H1 (cell line): ENCODE measurements at regions not wholly inside any gene's neighbourhood (a gene's known extent, or its start where the extent isn't known, plus 50 kb on each side); places are given as distances from the start of the nearest gene placed in this dataset.

Experiments
- CTCF ChIA-PET: fragments of 300-600 bp; sonication (Branson Sonifier 250); formaldehyde crosslinking; loops from one replicate; lab custom pipeline; 2021; ENCODE audit not compliant: partially characterized antibody; lab: Charles Lee
- POLR2A ChIA-PET: fragments of 300-600 bp; sonication (Branson Sonifier 250); formaldehyde crosslinking; loops from one replicate; lab custom pipeline; 2021; ENCODE audit warnings: inconsistent platforms; ENCODE audit not compliant: partially characterized antibody; lab: Charles Lee
- DNase-seq, 2 experiments: peaks; one replicate each; pipeline versions ENCODE4 v3.0.0 to v3.0.0-alpha.2; 2010 to 2022; ENCODE audit warnings: low spot score in 2 of 2, low read depth in 1 of 2, mixed read lengths in 1 of 2
- FAIRE-seq: peaks from 2 replicates; lab custom pipeline; 2011; peaks lifted over from hg19 to GRCh38; lab: Jason Lieb, UNC
- H2AFZ ChIP-seq: 2 replicates; pipeline ENCODE4 v1.8.1; 2012; ENCODE audit warnings: low read length, inconsistent platforms
- H2AK5ac ChIP-seq: 2 replicates; pipeline ENCODE4 v1.6.1; 2013; ENCODE audit warnings: low read depth, low read length
- H2BK120ac ChIP-seq: replicated peaks from 2 replicates; pipeline ENCODE3; 2013; ENCODE audit warnings: low read depth, low read length, inconsistent platforms
- H2BK12ac ChIP-seq: 2 replicates; pipeline ENCODE4 v1.6.1; 2013; ENCODE audit warnings: low read depth, low read length
- H2BK15ac ChIP-seq: 2 replicates; pipeline ENCODE4 v1.6.1; 2013; ENCODE audit warnings: low read length
- H2BK20ac ChIP-seq: 2 replicates; pipeline ENCODE4 v1.6.1; 2013; ENCODE audit warnings: low read length
- H2BK5ac ChIP-seq: 2 replicates; pipeline ENCODE4 v1.6.1; 2013; ENCODE audit warnings: low read depth, low read length
- H3K14ac ChIP-seq: 2 replicates; pipeline ENCODE4 v1.6.1; 2013; ENCODE audit warnings: inconsistent platforms; ENCODE audit not compliant: insufficient read length
- H3K18ac ChIP-seq: 2 replicates; pipeline ENCODE4 v1.6.1; 2013; ENCODE audit warnings: low read length; ENCODE audit errors: extremely low read depth
- H3K23ac ChIP-seq: 2 replicates; pipeline ENCODE4 v1.6.1; 2013; ENCODE audit warnings: inconsistent platforms; ENCODE audit not compliant: insufficient read length
- H3K23me2 ChIP-seq: 2 replicates; pipeline ENCODE4 v1.6.1; 2013; ENCODE audit warnings: low read depth, low read length
- H3K27ac ChIP-seq: 2 replicates; pipeline ENCODE4 v1.6.1; 2011; ENCODE audit warnings: low read depth, low read length, inconsistent platforms
- H3K27me3 ChIP-seq, 4 experiments: replicated peaks in 1 of 4; 1 replicate in 1 of 4; 2 replicates in 3 of 4; pipeline versions ENCODE4 v1.6.1 to v1.8.1; 2011 to 2013; ENCODE audit warnings: low read length in 3 of 4, mild to moderate bottlenecking in 3 of 4, inconsistent platforms in 2 of 4, mixed read lengths in 2 of 4, moderate library complexity in 1 of 4; ENCODE audit not compliant: control insufficient read depth in 3 of 4, insufficient read depth in 3 of 4; ENCODE audit errors: extremely low read depth in 1 of 4
- H3K36me3 ChIP-seq, 4 experiments: 2 replicates each; pipeline versions ENCODE4 v1.6.1 to v1.8.1; 2011 to 2013; ENCODE audit warnings: mild to moderate bottlenecking in 4 of 4, low read length in 3 of 4, moderate library complexity in 2 of 4, control low read depth in 1 of 4, inconsistent platforms in 1 of 4; ENCODE audit not compliant: insufficient read depth in 4 of 4, control insufficient read depth in 2 of 4
- H3K4ac ChIP-seq: replicated peaks from 2 replicates; pipeline ENCODE3; 2013; ENCODE audit warnings: low read length, low read depth, mixed read lengths, inconsistent platforms; ENCODE audit not compliant: insufficient read length
- H3K4me1 ChIP-seq, 4 experiments: replicated peaks in 1 of 4; 1 replicate in 1 of 4; 2 replicates in 3 of 4; pipeline versions ENCODE4 v1.6.1 to v1.8.1; 2011 to 2013; ENCODE audit warnings: low read length in 3 of 4, inconsistent platforms in 2 of 4, mixed read lengths in 1 of 4; ENCODE audit not compliant: insufficient read depth in 4 of 4, control insufficient read depth in 3 of 4
- H3K4me2 ChIP-seq, 2 experiments: 2 replicates each; pipeline versions ENCODE4 v1.6.1 to v1.8.1; 2011 to 2013; ENCODE audit warnings: low read depth in 2 of 2, low read length in 2 of 2, control low read depth in 1 of 2, inconsistent platforms in 1 of 2, mild to moderate bottlenecking in 1 of 2; ENCODE audit not compliant: insufficient read depth in 1 of 2
- H3K4me3 ChIP-seq, 4 experiments: fragments of 200-600, 300-600 bp in 1 of 4; sonication (generic), shearing (Covaris generic), sonication (Bioruptor Twin) in 1 of 4; 2 replicates each; pipeline versions ENCODE4 v1.5.1 to v1.8.1; 2011 to 2016; ENCODE audit warnings: low read length in 4 of 4, low read depth in 3 of 4, control low read depth in 2 of 4, inconsistent platforms in 2 of 4, mild to moderate bottlenecking in 2 of 4, mixed read lengths in 1 of 4, moderate library complexity in 1 of 4; ENCODE audit not compliant: insufficient read depth in 2 of 4; ENCODE audit errors: extremely low read depth in 1 of 4
- H3K56ac ChIP-seq: replicated peaks from 2 replicates; pipeline ENCODE3; 2013; ENCODE audit warnings: low read depth, mild to moderate bottlenecking, mixed read lengths, low read length, inconsistent platforms; ENCODE audit not compliant: insufficient read length
- H3K79me1 ChIP-seq: 2 replicates; pipeline ENCODE4 v1.6.1; 2013; ENCODE audit warnings: low read depth, low read length, control low read depth
- H3K79me2 ChIP-seq, 2 experiments: 2 replicates each; pipeline versions ENCODE4 v1.6.1 to v1.8.1; 2012 to 2013; ENCODE audit warnings: low read length in 2 of 2, mild to moderate bottlenecking in 2 of 2, inconsistent platforms in 1 of 2; ENCODE audit not compliant: insufficient read depth in 2 of 2, control insufficient read depth in 1 of 2
- H3K9ac ChIP-seq, 4 experiments: replicated peaks in 1 of 4; 1 replicate in 1 of 4; 2 replicates in 3 of 4; pipeline versions ENCODE4 v1.6.1 to v1.8.1; 2011 to 2013; ENCODE audit warnings: low read depth in 3 of 4, low read length in 3 of 4, control low read depth in 2 of 4, mild to moderate bottlenecking in 2 of 4, moderate library complexity in 2 of 4, inconsistent platforms in 1 of 4; ENCODE audit errors: extremely low read depth in 1 of 4
- H3K9me3 ChIP-seq, 2 experiments: 2 replicates each; pipeline versions ENCODE4 v1.6.1 to v1.8.1; 2012 to 2013; ENCODE audit warnings: mild to moderate bottlenecking in 2 of 2, moderate library complexity in 2 of 2, control low read depth in 1 of 2, inconsistent platforms in 1 of 2, low read depth in 1 of 2, low read length in 1 of 2, mixed read lengths in 1 of 2; ENCODE audit not compliant: insufficient read depth in 2 of 2
- H4K20me1 ChIP-seq, 2 experiments: replicated peaks in 1 of 2; 2 replicates each; pipeline versions ENCODE3 to v1.8.1; 2011 to 2013; ENCODE audit warnings: inconsistent platforms in 2 of 2, low read length in 2 of 2, mild to moderate bottlenecking in 1 of 2; ENCODE audit not compliant: insufficient read depth in 2 of 2, control insufficient read depth in 1 of 2
- H4K5ac ChIP-seq: 2 replicates; pipeline ENCODE4 v1.6.1; 2013; ENCODE audit warnings: low read length, low read depth, mixed read lengths, inconsistent platforms; ENCODE audit not compliant: insufficient read length
- H4K8ac ChIP-seq: 2 replicates; pipeline ENCODE4 v1.8.0; 2013; ENCODE audit warnings: mild to moderate bottlenecking, moderate library complexity, low read length, inconsistent platforms; ENCODE audit not compliant: insufficient read depth; ENCODE audit errors: extremely low read depth
- H4K91ac ChIP-seq: replicated peaks from 2 replicates; pipeline ENCODE3; 2013; ENCODE audit warnings: low read length, mixed read lengths, inconsistent platforms; ENCODE audit not compliant: insufficient read length
- JUN ChIP-seq: IDR thresholded peaks from 2 replicates; pipeline ENCODE4 v1.6.1; 2011; ENCODE audit warnings: low read depth, mild to moderate bottlenecking, improper control_type of control experiment, low read length
- WGBS, 2 experiments: shearing (Covaris generic) in 1 of 2; methylation state at CpG; one replicate each; pipeline versions ENCODE4 v1.1.6 to v1.1.7; 2013 to 2015; ENCODE audit warnings: low lambda C conversion rate in 2 of 2, mixed read lengths in 2 of 2, inconsistent platforms in 1 of 2, low coverage in 1 of 2, missing lambda C conversion rate in 1 of 2; ENCODE audit not compliant: insufficient replicate concordance in 2 of 2, insufficient coverage in 1 of 2, insufficient read length in 1 of 2; ENCODE audit errors: extremely low coverage in 1 of 2, missing lambda C conversion rate in 1 of 2; 5-methylcytosine and 5-hydroxymethylcytosine counted together

DNA sequence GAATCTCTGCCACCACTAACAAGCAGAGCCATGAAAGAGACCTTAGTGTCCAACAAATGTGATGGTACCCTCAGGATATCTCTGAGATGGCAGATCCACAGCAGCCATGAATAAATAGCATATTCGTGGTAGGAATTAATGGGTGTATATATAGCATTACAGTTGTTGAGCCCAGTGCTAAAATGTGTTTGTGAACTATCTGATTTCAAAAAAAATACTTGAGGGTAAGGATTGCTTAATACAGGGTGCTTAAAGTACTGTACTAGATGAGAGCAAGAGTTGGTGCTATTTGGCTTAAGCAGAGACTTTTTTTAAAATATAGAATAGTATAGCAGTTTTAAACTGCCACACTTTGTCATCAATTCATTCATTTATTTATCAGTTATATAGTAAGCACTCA lies 101.5 kb upstream of the GALNT5 start:
- no peak for DNase-seq
- Histone ChIP-seq H3K4me3 (no peak overlapping the region), H3K9me3 (no peaks in the 10 kb centered on the region), H2AK5ac (no peak overlapping the region), H3K23ac (no peak overlapping the region), H2BK12ac (no peak overlapping the region), H3K23me2 (no peaks in the 10 kb centered on the region), H3K4me1 (no peaks in the 10 kb centered on the region), H4K5ac (no peak overlapping the region), H3K14ac (no peak overlapping the region), H3K18ac (no peak overlapping the region), H3K56ac (no peak overlapping the region), H2BK5ac (no peak overlapping the region), H2AFZ (no peak overlapping the region), H4K91ac (no peak overlapping the region), H3K4me2 (no peak overlapping the region), H3K79me2 (no peaks in the 10 kb centered on the region), H3K79me1 (no peaks in the 10 kb centered on the region), H3K36me3 (no peaks in the 10 kb centered on the region), H4K8ac (no peak overlapping the region), H2BK20ac (no peak overlapping the region), H3K27ac (no peak overlapping the region), H3K9ac (no peak overlapping the region), H2BK15ac (no peak overlapping the region), H2BK120ac (no peak overlapping the region), H4K20me1 (no peaks in the 10 kb centered on the region), H3K4ac (no peak overlapping the region), H3K27me3 (no peaks in the 10 kb centered on the region)
- CTCF ChIA-PET: no interaction called here
- POLR2A ChIA-PET: no interaction called here
- no peak for TF ChIP-seq JUN
- 75% methylated on average over 1 of the region's 1 CpG; no CpG with 5 or more reads in 1 of the 2 experiments for WGBS, 2 experiments
- no peak for FAIRE-seq
